Choroid plexus epithelial cell (primary cell): ENCODE measurements at regions not wholly inside any gene's neighbourhood (a gene's known extent, or its start where the extent isn't known, plus 50 kb on each side); places are given as distances from the start of the nearest gene placed in this dataset.
"Not testable (repeated sequence)": the region's sequence is repeated elsewhere in the genome, so short reads cannot be mapped to it uniquely, and the experiment has no call there.

Experiments
- DNase-seq: peaks from one replicate; pipeline ENCODE4 v3.0.0-alpha.2; 2010; ENCODE audit warnings: low read depth
- H3K4me3 ChIP-seq: 2 replicates; pipeline ENCODE4 v1.5.1; 2011; ENCODE audit warnings: low read depth, mild to moderate bottlenecking, control low read depth, low read length, moderate library complexity
- TF ChIP-seq, protein P1 (sequence below): conservative IDR thresholded peaks from 2 replicates; pipeline ENCODE4 v1.5.1; 2011; ENCODE audit warnings: low read depth, mild to moderate bottlenecking, control low read depth, inconsistent platforms, low read length, moderate library complexity

DNA sequence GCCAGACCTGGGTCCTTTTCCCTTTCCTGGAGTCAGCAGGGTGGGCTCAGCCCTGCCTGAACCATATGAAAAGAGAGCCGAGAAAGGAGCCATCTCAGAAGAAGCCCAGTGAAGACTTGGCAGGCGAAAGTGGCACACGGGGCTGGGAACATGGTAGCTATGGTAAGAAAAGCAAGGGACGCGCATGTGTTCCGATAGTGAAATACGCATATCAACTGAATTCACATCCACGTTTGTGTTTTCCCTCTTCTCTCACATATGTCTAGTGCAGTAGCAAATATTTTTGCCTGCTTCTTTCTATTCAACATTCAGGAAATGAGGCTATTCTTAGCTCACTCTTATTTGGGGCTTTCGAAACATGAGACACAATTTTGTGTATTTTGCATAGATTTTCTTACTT is 54.1 kb upstream of the PEG3 start:
- H3K4me3 ChIP-seq, result no peak overlapping the region
- TF ChIP-seq, protein P1, sequence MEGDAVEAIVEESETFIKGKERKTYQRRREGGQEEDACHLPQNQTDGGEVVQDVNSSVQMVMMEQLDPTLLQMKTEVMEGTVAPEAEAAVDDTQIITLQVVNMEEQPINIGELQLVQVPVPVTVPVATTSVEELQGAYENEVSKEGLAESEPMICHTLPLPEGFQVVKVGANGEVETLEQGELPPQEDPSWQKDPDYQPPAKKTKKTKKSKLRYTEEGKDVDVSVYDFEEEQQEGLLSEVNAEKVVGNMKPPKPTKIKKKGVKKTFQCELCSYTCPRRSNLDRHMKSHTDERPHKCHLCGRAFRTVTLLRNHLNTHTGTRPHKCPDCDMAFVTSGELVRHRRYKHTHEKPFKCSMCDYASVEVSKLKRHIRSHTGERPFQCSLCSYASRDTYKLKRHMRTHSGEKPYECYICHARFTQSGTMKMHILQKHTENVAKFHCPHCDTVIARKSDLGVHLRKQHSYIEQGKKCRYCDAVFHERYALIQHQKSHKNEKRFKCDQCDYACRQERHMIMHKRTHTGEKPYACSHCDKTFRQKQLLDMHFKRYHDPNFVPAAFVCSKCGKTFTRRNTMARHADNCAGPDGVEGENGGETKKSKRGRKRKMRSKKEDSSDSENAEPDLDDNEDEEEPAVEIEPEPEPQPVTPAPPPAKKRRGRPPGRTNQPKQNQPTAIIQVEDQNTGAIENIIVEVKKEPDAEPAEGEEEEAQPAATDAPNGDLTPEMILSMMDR, result no peak
- DNase-seq, result no peak

DNA sequence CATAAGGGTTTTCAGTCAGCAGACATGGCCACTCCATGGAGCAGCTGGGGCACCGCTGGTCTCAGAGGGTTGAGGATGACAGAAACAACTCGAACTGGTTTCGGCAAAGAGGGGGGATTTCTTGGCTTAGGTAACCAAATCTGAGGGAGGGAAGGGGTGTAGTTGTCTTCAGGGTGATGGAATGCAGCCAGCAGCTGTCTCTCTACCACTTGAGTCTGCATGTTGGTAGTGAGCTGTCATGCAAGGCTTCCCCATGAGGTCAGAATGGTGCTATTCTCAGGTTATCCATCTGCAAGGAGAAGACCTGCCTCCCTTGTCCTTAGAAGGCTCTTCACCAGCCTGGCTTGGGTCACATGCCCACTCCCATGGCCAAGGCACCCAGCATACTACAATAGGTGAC is 55.6 kb upstream of the PEG3 start:
- DNase-seq, result no peak
- H3K4me3 ChIP-seq, result no peak overlapping the region
- TF ChIP-seq, protein P1, result no peak

DNA sequence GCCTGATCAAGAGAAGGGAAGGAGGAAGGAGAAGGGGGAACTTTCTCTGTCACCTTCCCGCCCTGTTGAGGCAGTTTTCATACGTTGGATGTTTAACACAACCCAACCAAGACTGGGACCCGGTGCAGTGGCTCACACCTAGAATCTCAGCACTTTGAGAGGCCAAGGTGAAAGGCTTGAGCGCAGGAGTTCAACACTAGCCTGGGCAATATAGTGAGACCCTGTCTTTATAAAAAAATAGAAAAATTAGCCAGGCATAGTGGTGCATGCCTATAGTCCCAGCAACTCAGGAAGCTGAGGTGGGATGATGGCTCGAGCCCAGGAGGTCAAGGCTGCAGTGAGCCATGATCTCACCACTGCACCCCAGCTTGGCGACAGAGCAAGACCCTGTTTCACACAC is 59.4 kb upstream of the PEG3 start:
- TF ChIP-seq, protein P1, result no peak
- no peak overlapping the region for H3K4me3 ChIP-seq
- no peak for DNase-seq

DNA sequence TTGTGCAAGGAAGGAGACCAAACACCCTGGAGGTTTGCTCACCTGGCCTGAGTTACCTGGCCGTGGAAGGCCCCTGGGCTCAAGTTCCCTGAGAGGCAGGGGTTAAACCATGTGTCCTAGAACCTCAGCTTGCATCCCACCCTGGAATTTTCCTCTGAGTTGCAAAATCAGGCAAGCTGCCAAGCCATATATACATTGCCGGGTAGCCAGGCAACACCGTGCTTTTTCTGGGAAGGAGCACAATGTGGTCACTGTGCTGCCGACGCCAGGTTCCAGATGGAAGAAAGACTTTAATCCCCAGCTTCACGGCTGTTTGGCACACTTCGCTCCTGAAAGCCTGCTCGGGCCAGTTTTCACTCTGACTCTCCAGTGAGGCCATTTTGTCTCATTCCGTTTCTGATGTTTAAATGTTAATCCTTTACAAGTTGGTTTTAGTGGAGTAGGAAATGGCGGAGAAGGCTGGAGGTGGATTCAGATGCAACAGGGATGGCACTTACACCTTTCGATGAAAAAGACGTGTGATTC is 60.1 kb upstream of the PEG3 start:
- no peak overlapping the region for H3K4me3 ChIP-seq
- TF ChIP-seq, protein P1, result no peak
- no peak for DNase-seq

DNA sequence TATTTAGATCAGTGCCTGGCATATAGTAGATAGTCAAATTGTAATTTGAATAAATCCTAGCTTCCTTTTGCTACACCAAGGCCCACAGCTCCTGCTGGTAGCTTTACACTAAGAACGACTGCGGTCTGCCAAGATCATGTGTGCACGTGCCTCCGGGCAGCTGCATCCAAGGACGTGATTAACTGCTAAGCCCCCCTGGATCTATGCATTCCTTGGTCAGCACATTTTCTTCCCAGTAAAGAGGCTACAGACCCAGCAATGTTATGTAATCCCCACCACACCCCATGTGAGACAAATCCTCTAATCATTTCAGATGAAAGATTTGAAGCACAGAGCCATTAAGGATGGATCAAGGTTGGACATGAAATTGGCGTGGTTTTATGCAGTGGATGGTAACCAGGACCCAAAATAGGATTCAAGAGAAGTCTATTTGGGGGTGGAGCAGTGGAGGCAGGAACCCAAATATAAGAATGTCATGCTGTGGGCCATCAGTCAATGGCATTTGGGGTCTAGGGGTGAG is 65.2 kb upstream of the PEG3 start:
- H3K4me3 ChIP-seq, result no peak overlapping the region
- TF ChIP-seq, protein P1, result no peak
- no peak for DNase-seq

DNA sequence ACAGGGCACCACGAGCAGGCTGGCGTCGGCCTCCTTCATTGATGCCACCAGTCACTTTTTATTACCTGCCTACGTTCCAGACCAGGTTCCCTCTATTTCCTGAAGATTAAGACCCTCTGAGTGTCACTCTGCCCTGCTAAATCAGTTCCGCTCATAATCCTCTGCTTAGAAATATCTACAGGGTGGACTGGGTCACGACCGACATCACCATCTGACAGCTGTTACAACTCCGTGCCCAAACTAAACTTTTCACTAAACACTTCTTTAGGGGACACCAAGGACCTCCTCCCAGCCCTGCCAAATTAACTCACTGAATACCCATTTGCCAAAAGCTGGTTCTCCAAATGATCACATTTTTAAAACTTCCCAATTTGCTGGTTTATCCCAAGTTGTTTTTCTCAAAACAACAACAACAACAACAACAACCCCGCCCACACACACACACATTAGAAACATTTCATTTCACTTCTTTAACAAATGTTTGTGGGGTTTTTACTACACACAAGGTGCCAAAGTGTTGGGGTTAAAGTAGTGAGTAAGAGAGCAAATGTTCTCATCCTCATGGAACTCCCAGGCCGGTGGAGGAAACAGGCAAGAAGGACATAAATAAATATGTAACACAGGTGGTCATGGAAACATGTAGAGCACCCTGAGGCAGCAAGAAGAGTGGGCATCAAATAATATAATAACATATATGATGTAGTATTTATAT is 72.0 kb upstream of the PEG3 start:
- no peak for DNase-seq
- TF ChIP-seq, protein P1, result no peak
- no peak overlapping the region for H3K4me3 ChIP-seq

DNA sequence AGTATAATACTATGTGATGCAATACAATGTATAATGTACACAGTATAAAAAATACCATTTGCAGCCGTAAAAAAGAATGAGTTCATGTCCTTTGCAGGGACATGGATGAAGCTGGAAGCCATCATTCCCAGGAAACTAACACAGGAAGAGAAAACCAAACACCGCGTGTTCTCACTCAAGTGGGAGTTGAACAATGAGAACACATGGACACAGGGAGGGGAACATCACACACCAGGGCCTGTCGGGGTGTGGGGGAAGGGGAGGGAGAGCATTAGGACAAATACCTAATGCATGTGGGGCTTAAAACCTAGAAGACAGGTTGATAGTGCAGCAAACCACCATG is 72.6 kb upstream of the PEG3 start:
- H3K4me3 ChIP-seq, DNase-seq: not testable (repeated sequence)
